ENCODE measurements at regions not wholly inside any gene's neighbourhood (a gene's known extent, or its start where the extent isn't known, plus 50 kb on each side); places are given as distances from the start of the nearest gene placed in this dataset.

DNA sequence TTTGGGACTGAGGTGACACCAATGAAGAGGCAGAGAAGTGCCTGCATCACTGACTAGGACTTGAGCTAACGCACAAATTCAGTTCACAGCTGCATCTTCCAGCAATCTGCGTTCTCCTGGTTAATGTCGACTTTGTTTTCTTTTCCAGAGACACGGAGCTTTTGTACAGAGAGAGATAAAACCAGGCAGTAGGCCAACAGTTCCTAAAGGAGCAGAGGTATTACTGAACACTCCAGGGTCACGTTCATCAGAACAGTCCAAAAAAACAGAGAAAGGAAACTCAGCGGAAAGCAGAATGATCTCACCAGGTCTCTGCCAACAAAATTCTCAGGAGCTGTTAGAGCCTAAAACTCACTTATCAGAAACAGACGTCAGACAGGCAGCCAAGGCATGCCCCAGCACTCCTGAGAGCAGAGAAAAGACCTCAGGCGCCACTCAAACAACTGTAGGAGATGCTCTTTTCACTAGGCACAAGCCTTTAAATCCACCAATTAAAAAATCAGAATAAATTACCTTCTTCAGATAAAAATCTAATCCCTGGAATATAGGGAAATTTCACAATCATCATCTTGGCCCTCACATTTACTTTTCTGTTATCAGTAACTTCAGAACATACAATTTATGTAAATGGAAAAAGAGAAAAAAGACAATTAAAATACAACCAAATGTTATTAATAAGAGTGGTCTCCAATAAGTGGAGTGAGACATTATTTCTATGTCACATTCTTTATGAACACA is 95.9 kb upstream of the SPTBN1 start:
- POLR2A ChIA-PET = no interaction called here
- H3K4me1 Mint-ChIP-seq (ENCODE audit: low read depth) = no peaks in the 10 kb centered on the region
- CTCF ChIA-PET = no interaction called here
- H3K27ac Mint-ChIP-seq = no peak overlapping the region
- H3K27me3 Mint-ChIP-seq = peaks cover 17% of the 10 kb centered on the region
- TF ChIP-seq CTCF (IDR thresholded peaks at IDR 0.05) = no peak
- ATAC-seq = no peak
- H3K36me3 Mint-ChIP-seq (ENCODE audit: low read depth) = no peaks in the 10 kb centered on the region
- DNase-seq = no peak
- peaks cover 6% of the 10 kb centered on the region for H3K9me3 Mint-ChIP-seq
- intact Hi-C loops (cut with micrococcal nuclease) = no loop called here
- no peak overlapping the region for H3K4me3 Mint-ChIP-seq

- TF ChIP-seq CTCF (IDR thresholded peaks at IDR 0.05) = no peak
- H3K4me1 Mint-ChIP-seq (ENCODE audit: low read depth) = no peaks in the 10 kb centered on the region
- ChIA-PET POLR2A (no interaction called here), CTCF (no interaction called here)
- H3K27me3 Mint-ChIP-seq = peaks cover 15% of the 10 kb centered on the region
- H3K27ac Mint-ChIP-seq = no peak overlapping the region
- DNase-seq (no peak), ATAC-seq (no peak)
- peaks cover 22% of the 10 kb centered on the region for H3K9me3 Mint-ChIP-seq
- peaks cover 3% of the 10 kb centered on the region for H3K36me3 Mint-ChIP-seq (ENCODE audit: low read depth)
- intact Hi-C loops (cut with micrococcal nuclease) = no loop called here
- no peak overlapping the region for H3K4me3 Mint-ChIP-seq
Observed at GRCh38 chr2:54364409-54364808, 91.7 kb upstream of the SPTBN1 start.

DNA sequence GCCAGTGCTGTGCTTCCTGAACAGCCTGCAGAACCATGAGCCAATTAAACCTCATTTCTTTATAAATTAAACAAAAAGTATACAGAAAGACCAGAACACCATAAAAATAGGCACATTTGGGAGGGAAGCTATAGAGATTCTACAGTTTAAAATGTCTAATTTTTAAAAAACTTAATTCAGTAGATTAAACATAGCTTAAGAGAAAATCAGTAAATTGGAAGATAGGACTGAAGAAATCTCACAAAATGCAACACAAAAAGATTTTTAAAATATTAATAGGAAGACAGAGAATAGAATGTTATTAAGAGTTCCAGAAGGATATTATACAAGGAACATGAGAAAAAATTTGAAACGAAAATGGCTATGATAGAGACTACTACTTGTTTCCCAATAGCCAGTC is 90.5 kb upstream of the SPTBN1 start:
- Mint-ChIP-seq H3K4me1 (ENCODE audit: low read depth) (no peaks in the 10 kb centered on the region), H3K9me3 (peaks cover 22% of the 10 kb centered on the region), H3K36me3 (ENCODE audit: low read depth) (peaks cover 3% of the 10 kb centered on the region), H3K27me3 (peaks cover 12% of the 10 kb centered on the region), H3K27ac (no peak overlapping the region), H3K4me3 (no peak overlapping the region)
- POLR2A ChIA-PET = interaction anchor here (0.6 kb wide), 1 partner anchor 447 kb away, joined by 3 read pairs; no protein-coding TSS in a partner anchor
- CTCF ChIA-PET = no interaction called here
- ATAC-seq = no peak
- no peak for DNase-seq
- TF ChIP-seq CTCF (IDR thresholded peaks at IDR 0.05) = no peak
- intact Hi-C loops (cut with micrococcal nuclease) = no loop called here

DNA sequence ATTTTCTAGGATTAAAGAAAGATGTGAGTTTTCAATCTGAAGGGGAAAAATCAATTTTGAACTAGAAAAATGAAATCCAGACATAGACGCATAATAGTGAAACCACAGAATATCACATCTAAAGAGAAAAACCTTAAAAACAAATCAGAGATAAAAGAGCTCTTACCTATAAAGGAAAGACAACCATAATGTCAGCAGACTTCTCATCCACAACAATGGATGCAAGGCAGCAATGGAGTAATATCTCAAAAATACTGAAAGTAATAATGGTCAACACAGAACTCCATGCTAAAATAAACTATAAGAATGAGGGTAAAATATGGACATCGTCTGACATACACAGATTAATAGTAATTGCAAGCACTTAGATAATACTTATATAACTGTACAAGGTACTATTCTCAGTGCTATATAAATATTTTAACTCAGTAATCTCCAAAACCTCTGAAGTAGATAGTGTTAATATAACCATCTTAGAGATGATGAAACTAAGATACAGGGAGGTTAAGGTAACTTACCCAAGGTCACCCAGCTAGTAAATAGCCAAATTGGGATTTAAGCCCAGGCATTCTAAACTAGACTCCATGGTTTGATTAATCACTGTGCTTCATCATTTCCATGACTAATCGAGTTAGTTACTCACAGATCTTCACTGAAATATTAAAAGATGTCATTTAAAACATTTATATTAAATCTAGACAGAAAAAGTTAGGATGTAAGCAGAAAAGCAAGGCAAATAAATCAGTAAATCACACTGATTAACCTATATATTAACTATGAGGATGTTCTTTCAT is 89.4 kb upstream of the SPTBN1 start:
- DNase-seq = no peak
- POLR2A ChIA-PET = interaction anchor here (0.6 kb wide), 1 partner anchor 446 kb away, joined by 3 read pairs; no protein-coding TSS in a partner anchor
- TF ChIP-seq CTCF (IDR thresholded peaks at IDR 0.05) = no peak
- Mint-ChIP-seq H3K27me3 (peaks cover 12% of the 10 kb centered on the region), H3K4me3 (no peak overlapping the region), H3K4me1 (ENCODE audit: low read depth) (no peaks in the 10 kb centered on the region), H3K36me3 (ENCODE audit: low read depth) (peaks cover 3% of the 10 kb centered on the region), H3K27ac (no peak overlapping the region), H3K9me3 (peaks cover 22% of the 10 kb centered on the region)
- no peak for ATAC-seq
- CTCF ChIA-PET = no interaction called here
- intact Hi-C loops (cut with micrococcal nuclease) = no loop called here

Data from activated CD8-positive, alpha-beta T cell treated with anti-CD3 and anti-CD28 coated beads for 36 hours (primary cell).